ENCODE measurements at regions not wholly inside any gene's neighbourhood (a gene's known extent, or its start where the extent isn't known, plus 50 kb on each side); places are given as distances from the start of the nearest gene placed in this dataset.
A peak's percentile ranks its signal among the peaks of the same experiment; 100 is the strongest.

DNA sequence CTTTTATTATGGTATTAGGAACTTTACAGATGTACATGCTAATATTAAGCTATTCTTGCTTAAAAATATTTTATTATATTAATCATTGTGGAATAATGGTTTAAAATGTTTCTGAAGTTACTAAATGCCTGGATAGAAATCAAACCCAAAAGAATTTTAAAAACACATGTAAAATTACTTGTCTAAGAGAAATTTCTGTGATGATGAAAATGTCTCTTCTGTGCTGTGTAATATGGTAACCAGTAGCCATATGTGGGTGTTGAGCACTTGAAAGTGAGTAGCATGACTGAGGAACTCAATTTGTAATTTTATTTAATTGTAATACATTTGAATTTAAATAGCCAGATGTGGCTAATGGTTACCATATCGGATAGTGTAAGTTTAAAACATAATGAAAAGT lies 66.7 kb upstream of the HSPB3 start:
- intact Hi-C loops (cut with micrococcal nuclease): no loop called here
- Histone ChIP-seq H4K20me1 (replicated peaks; ENCODE audit: control insufficient read depth, insufficient read depth, low read length) (no peaks in the 10 kb centered on the region), H3K9ac (ENCODE audit: insufficient read depth in 1 of 2, low read depth in 2 of 2, low read length in 2 of 2) (no peak overlapping the region), H2AFZ (ENCODE audit: low read depth, low read length) (no peak overlapping the region), H3K9me1 (ENCODE audit: control insufficient read depth, insufficient read depth, low read length) (no peaks in the 10 kb centered on the region), H3K4me1 (replicated peaks in 1 of 2; ENCODE audit: control insufficient read depth in 2 of 2, insufficient read depth in 2 of 2, low read length in 2 of 2) (peaks cover 0 to 53% of the 10 kb centered on the region in 2 experiments; a peak in 4 of 5 replicates), H3K4me2 (ENCODE audit: insufficient read depth, low read length) (no peak overlapping the region), H3K27me3 (ENCODE audit: control insufficient read depth in 2 of 2, insufficient read depth in 2 of 2, low read length in 2 of 2) (no peaks in the 10 kb centered on the region), H3K9me3 (replicated peaks; ENCODE audit: control insufficient read depth, insufficient read depth, low read depth, low read length) (no peaks in the 10 kb centered on the region), H3K79me2 (ENCODE audit: control insufficient read depth, insufficient read depth, low read length) (peaks cover 84% of the 10 kb centered on the region), H3K27ac (ENCODE audit: extremely low read depth, low read depth, low read length) (peak overlapping the region; percentile 86; the same call in 2 of the 3 replicates), H3K4me3 (no peak overlapping the region), H3K36me3 (ENCODE audit: control insufficient read depth, insufficient read depth, low read length) (peaks cover 28% of the 10 kb centered on the region)
- CTCF ChIA-PET (ENCODE audit: low intra/inter-chr PET ratio): no interaction called here
- DNase-seq (ENCODE audit: extremely low read depth in 1 of 4, low spot score in 3 of 4) (no peak), FAIRE-seq (no peak), ATAC-seq (no peak)
- 100% methylated on average over 1 of the region's 1 CpG for WGBS (ENCODE audit: insufficient coverage, low coverage, missing lambda C conversion rate)
- POLR2A ChIA-PET: interaction anchor here (0.6 to 0.9 kb wide), 3 partner anchors 77 to 972 kb away, joined by 4 to 5 read pairs (median 4); partner anchors contain the start of gene ARL15
- in situ Hi-C loops (cut with MboI): no loop called here
- BruUV-seq (replicated peaks): no TSS peak
- TF ChIP-seq, protein P1, sequence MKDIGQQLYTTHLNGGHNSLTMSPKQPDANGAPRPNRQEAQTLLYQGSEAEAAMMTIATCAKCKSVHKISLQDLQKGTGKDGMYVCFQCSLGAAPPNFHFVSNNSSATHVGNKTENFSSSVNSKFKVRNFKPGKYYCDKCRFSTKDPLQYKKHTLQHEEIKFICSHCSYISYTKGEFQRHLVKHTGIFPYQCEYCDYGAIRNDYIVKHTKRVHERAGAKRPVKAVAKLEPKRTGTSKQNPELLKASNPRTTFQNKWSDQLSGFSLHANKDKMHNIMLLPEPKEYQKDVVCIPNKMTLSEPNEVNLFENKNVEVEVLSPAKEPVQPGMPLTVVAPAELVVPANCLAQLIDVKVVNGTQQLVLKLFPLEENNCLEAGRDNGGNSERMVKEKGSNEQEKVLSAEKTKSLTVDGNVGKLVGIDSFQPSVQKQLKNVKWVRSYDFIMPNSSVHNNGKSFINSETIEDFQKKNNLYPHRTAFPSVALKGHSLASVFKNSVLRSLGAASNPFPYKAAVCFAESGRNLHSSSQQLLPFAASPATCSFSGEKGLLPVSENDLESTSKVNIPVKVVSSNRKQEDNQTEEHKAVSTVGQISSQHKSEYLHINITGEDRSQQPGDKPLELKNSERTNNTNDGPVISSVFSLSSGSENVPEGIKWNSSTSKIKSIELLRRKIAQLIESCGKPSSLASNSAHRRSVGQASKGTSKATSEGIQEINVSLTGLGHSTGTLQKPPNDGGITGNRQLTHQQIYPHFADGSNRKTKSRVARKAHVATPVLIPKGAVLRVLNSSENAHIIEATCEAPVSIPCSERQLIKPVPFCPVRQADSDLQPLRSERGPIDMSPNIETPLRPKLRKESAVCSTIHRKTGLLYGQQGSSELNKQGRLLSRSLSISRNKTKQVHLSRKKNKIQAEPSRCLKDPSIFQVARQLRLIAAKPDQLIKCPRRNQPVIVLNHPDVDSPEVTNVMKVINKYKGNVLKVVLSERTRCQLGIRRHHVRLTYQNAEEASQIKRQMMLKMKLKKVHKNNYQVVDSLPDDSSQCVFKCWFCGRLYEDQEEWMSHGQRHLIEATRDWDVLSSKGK (CRISPR knock-in tag; IDR thresholded peaks at IDR 0.05): no peak
- TF ChIP-seq, protein P2, sequence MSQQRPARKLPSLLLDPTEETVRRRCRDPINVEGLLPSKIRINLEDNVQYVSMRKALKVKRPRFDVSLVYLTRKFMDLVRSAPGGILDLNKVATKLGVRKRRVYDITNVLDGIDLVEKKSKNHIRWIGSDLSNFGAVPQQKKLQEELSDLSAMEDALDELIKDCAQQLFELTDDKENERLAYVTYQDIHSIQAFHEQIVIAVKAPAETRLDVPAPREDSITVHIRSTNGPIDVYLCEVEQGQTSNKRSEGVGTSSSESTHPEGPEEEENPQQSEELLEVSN (IDR thresholded peaks at IDR 0.05; ENCODE audit: borderline replicate concordance in 1 of 2, extremely low read depth in 1 of 2, insufficient read depth in 1 of 2, insufficient read length in 1 of 2, low read depth in 1 of 2, low read length in 1 of 2, poor library complexity in 1 of 2, severe bottlenecking in 1 of 2): no peak
